ENCODE measurements at regions not wholly inside any gene's neighbourhood (a gene's known extent, or its start where the extent isn't known, plus 50 kb on each side); places are given as distances from the start of the nearest gene placed in this dataset.

GRCh38 chr5:173741729-173742431, 125.4 kb upstream of the BOD1 start:
- DNase-seq (ENCODE audit: low spot score) = no peak

DNA sequence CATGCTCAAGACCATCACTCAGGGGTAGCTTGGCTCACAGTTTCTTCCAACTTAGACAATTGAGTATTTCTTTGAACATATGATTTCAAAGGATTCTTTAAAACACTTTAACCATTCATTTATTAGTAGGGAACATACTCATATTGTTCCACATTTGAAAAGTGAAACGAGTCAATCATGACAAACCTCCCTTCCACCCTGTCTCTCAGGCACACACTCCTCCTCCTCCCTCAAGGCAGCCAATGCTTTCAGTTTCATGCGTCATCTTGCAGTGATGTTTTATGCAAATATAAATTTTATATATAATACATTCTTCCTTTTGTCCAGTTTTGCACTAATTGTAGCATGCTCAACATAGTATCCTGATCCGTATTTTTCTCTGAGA, 126.0 kb upstream of the BOD1 start:
- DNase-seq (ENCODE audit: low spot score) = no peak

- DNase-seq (ENCODE audit: low spot score) = no peak
These were observed 127.3 kb upstream of the BOD1 start for GRCh38 chr5:173743641-173744343.

DNA sequence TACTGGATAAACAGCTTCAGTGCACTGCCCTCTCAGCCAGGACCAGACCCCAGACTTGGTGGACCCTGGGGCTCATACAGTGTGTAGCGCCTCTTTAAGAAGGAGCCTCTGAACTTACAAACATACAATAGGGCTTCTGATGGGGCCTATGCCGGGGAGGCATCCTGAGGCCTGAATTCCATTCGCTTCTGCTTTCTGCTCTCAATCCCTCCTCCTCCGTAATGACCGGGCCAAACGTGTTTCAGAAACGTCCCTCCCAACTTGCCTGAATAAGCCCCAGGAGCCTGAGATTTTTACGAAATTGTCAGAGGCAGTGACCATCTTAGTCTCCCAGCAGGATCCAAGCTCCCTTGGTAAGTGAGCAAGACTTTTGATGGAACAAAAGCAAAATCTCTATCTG, 128.1 kb upstream of the BOD1 start:
- DNase-seq (ENCODE audit: low spot score) = no peak

GRCh38 chr5:173745123-173745522, 128.7 kb upstream of the BOD1 start:
- DNase-seq (ENCODE audit: low spot score) = no peak

DNA sequence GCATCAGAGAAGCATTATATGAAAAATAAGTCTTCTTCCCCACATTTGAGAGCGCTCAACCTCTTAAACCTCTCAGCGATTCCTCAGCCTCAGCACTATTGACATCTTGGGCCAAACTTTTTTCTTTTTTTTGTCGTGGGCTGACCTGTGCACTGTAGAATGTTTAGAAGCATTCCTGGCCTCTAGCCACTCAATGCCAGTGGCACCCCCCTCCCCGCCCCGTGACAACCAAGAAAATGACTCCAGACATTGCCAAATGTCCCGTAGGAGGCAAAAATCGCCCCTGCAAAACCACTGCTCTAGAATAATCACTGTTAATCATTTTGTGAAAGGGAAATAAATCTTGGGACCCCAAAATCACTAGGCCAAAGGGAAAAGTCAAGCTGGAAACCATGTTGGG, 129.1 kb upstream of the BOD1 start:
- no peak for DNase-seq (ENCODE audit: low spot score)

DNA sequence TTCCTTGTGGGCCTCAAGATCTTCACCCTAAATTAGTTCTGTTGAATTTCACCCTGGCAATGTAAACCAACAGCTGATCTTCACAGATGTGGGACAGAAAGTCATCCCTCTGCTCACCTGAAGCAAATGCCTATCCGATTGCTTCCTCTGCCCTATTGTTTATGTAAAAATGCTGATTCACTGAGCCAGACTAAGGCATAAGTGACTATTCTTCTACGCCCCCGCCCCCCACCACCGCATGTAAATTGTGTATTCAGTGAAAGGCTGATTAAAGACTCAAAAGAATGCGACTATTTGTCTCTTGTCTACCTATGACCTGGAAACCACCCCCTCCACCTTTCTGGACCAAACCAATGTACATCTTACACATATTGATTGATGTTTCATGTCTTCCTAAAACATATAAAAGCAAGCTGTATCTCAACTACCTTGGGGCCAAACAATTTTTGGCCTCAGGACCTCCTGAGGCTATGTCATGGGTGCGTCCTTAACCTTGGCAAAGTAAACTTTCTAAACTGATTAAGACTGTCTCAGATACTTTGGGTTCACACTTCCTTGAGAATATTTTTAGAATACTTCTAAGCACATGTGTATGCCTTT, 129.7 kb upstream of the BOD1 start:
- DNase-seq (ENCODE audit: low spot score) = no peak

DNA sequence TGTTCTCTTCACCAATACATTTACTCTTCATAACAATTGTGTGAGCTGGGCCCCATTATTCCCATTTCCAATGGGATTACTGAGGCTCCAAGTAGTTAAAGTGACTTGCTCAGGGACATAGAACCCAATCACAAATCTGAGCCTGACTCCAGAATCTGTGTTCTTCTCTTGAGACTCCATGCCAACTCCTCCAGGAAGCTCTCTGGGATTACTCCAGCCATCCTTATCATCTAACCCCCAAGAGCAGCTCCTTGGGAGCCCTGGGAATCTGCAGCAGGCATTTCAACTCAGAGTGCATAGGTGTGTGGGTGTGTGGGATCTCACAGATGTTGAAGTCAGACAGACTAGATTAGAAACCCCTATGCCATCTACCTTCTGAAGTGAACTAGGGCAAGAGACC, 131.4 kb upstream of the BOD1 start:
- DNase-seq (ENCODE audit: low spot score) = no peak

- no peak for DNase-seq (ENCODE audit: low spot score)
These were observed 134.3 kb upstream of the BOD1 start for GRCh38 chr5:173750538-173751265.

- DNase-seq (ENCODE audit: low spot score) = no peak
These were observed 134.8 kb upstream of the BOD1 start for GRCh38 chr5:173751266-173751600.

- no peak for DNase-seq (ENCODE audit: low spot score)
These were observed 135.5 kb upstream of the CPEB4 start for GRCh38 chr5:173752653-173753052.

GRCh38 chr5:173753307-173754168, 134.6 kb upstream of the CPEB4 start:
- no peak for DNase-seq (ENCODE audit: low spot score)

DNA sequence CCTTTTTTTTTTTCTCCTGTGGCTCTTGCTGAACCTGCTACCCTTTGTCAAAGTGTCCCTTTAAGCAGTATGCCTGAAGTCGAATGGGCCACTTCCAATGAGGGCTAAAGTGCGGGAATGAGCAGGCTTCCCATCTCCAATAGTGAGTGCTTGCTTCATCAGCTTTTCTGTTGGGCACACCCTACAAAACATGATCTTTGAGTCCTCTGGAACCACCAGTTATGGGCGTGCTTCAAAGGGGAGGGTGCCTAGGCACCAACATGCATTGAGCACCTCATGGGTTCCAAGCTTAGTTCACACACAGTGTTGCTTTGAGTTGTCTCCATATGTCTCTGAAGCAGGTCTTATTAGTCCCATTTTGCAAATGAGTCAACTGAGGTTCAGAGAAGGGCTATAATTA, 132.8 kb upstream of the CPEB4 start:
- no peak for DNase-seq (ENCODE audit: low spot score)

DNA sequence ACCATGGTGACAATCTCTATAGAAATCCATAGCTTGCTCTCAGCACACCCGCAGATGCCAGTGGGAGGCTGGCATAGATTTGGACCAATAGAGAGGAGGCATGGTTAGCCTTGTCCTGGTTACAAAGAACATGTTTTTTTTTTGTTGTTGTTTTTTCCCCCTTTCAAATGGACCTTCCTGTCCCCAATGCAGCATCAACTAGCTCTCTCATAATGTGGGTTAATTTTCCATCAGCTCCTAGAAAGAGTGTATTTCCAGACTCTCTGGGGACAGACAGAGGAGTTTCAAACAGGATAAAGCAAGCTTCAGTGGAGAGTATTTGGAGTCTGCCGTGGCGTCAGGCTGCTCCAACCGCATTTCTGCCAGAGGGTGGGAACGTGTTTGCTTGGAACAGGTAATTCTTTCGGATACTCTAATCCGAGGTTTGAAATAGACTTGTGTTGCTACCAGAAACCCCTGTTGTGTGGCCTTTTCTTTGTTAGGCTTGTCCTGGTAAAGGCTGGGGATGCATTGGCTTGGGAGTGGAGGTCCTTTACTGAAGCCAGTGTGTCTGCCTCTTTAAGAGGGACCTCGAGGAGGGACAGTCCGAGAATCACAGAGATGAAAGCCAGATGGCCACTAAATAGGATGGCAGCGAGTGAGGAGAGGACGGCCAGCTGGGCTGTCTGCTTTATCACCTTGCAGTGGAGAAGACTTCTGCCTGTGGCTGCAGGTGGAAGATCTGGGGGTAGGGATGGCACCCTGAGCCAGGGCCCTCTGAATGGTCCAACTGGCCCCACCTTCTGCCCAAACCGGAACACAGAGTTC, 130.5 kb upstream of the CPEB4 start:
- DNase-seq (ENCODE audit: low spot score) = no peak

DNA sequence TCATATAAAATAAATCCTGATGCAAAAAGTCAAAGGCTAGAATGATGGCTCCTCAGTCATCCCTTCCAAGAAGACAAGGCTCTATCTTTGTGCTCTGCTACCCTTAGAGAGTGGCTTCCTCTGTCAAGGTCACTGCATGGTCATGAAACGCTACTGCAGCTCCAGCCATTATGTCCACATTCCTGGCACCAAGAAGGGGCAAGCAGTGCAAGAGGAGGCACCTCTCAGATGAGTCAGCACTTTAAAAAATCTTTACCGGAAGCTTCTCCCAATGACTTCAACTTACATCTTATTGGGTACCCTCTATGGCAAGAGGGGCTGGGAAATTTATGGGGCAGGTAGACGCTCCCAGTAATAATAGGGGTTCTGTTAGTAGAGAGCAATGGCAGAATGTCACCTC, 129.5 kb upstream of the CPEB4 start:
- DNase-seq (ENCODE audit: low spot score) = no peak

DNA sequence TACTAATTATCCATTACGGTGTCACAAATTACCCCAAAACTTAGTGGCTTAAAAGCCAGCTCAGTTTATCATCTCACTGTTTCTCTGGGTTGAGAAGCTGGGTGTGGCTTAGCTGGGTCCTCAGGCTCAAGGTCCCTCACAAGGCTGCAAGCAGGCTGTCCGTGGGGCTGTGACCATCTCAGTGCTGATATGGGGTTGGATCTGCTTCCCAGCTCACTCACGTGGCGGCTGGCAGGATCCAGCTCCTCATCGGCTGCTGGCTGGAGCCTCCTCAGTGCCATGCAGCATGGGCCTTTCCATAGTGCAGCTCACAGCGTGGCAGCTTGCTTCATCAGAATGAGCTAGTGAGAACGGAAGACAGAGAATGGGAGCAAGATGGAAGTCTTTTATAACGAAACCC, 128.5 kb upstream of the CPEB4 start:
- no peak for DNase-seq (ENCODE audit: low spot score)

DNA sequence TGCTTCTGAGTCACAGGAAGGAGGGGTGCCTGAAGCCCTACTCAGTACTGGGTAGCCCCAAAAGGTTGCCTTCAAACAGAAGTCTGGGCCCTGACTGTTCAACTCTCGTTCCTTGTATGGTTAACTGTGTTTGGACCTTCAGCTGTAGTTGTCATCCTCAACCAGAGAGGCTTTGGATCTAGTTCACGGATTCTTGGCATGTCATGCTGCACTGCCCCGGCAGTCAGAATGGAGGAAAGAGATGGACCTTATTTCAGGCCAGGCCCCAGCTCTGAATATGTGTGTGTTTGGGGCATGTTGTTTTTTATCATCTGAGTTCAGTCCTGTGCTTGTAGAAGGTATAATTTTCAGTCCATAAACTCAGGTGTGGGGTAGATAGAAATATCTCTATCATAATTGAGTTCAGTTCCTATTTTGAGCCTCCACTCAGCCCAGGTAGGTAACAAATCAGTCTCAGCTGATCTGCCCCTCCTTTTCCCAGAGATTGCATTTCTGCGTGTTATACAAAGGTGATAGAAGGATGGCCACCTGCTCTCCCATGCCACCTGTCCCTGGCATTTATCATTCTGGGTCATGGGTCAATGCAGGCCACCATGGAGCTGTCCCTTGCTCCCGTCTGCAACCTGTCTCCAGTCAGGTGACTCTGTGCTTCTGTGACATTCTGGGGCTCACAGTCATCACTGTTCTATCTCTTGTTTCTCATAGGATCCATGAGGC, 127.5 kb upstream of the CPEB4 start:
- DNase-seq (ENCODE audit: low spot score) = no peak

DNA sequence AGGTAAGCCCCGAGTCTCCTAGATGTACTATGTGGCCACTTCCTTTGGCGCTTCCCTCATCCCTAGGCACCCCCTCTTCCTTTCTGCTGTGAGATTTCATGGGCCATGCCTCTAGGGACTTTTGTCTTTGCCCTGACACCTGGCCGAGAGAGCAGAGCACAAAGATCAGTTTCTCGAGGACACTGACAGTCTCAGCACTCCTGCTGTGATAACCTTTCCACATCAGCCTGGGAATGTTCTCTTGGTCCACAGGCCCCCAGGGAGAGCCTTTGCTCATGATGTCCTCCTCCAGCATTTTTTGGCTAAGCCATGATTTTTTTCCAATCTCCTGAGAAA, 127.0 kb upstream of the CPEB4 start:
- no peak for DNase-seq (ENCODE audit: low spot score)

GRCh38 chr5:173762045-173762444, 126.1 kb upstream of the CPEB4 start:
- no peak for DNase-seq (ENCODE audit: low spot score)

DNA sequence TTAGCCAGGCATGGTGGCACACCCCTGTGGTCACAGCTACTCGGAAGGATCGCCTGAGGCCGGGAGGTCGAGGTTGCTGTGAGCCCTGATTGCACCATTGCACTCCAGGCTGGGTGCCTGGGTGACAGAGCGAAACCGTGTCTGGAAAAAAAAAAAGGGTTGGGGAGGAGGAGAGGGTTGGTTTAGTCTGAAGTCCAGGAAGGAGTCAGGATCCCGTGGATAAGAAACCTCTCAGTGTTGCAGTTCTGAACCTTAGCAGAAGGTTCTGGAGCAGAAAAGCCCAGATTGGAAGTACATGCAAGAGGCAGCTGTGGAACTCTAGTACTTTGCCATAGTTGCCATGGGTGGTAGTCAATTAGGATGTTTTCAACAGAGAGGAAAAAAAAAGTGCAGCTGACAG, 125.2 kb upstream of the CPEB4 start:
- DNase-seq (ENCODE audit: low spot score) = no peak

All from mucosa of gallbladder (tissue), 1 donor.